Osteoblast (primary cell): ENCODE measurements at regions not wholly inside any gene's neighbourhood (a gene's known extent, or its start where the extent isn't known, plus 50 kb on each side); places are given as distances from the start of the nearest gene placed in this dataset.
A peak's percentile ranks its signal among the peaks of the same experiment; 100 is the strongest.

Source experiments
- DNase-seq: peaks from one replicate; pipeline ENCODE4 v3.0.0; 2011; ENCODE audit warnings: low spot score, mixed read lengths; ENCODE audit not compliant: insufficient read length; ENCODE audit errors: missing footprints
- H2AFZ ChIP-seq: 2 replicates; pipeline ENCODE4 v1.6.0; 2011; ENCODE audit warnings: mild to moderate bottlenecking, low read length
- H3K27ac ChIP-seq: 2 replicates; pipeline ENCODE4 v1.5.1; 2011; ENCODE audit warnings: mild to moderate bottlenecking, low read depth, low read length, moderate library complexity
- H3K27me3 ChIP-seq: 2 replicates; pipeline ENCODE4 v1.6.0; 2012; ENCODE audit warnings: mild to moderate bottlenecking, control low read depth, inconsistent platforms, low read length, moderate library complexity; ENCODE audit not compliant: insufficient read depth
- H3K36me3 ChIP-seq: 2 replicates; pipeline ENCODE4 v1.5.1; 2011; ENCODE audit warnings: mild to moderate bottlenecking, low read length, control low read depth, moderate library complexity; ENCODE audit not compliant: insufficient read depth
- H3K4me1 ChIP-seq: 2 replicates; pipeline ENCODE4 v1.5.1; 2011; ENCODE audit warnings: mild to moderate bottlenecking, low read length, control low read depth, moderate library complexity; ENCODE audit not compliant: insufficient read depth
- H3K4me2 ChIP-seq: 2 replicates; pipeline ENCODE4 v1.6.0; 2011; ENCODE audit warnings: mild to moderate bottlenecking, low read length; ENCODE audit not compliant: insufficient read depth
- H3K4me3 ChIP-seq: fragments of 200-600 bp; sonication (generic); 3 replicates; pipeline ENCODE4 v1.5.1; 2012; ENCODE audit warnings: mild to moderate bottlenecking, low read length, inconsistent platforms; ENCODE audit not compliant: insufficient read depth
- H3K79me2 ChIP-seq: 2 replicates; pipeline ENCODE4 v1.6.0; 2012; ENCODE audit warnings: mild to moderate bottlenecking, low read length, control low read depth, inconsistent platforms; ENCODE audit not compliant: insufficient read depth
- H3K9me3 ChIP-seq: 2 replicates; pipeline ENCODE4 v1.5.1; 2011; ENCODE audit warnings: low read depth, low read length, control low read depth
- H4K20me1 ChIP-seq: 2 replicates; pipeline ENCODE4 v1.6.0; 2012; ENCODE audit warnings: mild to moderate bottlenecking, low read length, control low read depth; ENCODE audit not compliant: insufficient read depth
- TF ChIP-seq, protein P1 (sequence below): IDR thresholded peaks from 2 replicates; pipeline ENCODE4 v1.5.1; 2011; ENCODE audit warnings: mild to moderate bottlenecking, low read depth, low read length, moderate library complexity; ENCODE audit errors: extremely low read depth

DNA sequence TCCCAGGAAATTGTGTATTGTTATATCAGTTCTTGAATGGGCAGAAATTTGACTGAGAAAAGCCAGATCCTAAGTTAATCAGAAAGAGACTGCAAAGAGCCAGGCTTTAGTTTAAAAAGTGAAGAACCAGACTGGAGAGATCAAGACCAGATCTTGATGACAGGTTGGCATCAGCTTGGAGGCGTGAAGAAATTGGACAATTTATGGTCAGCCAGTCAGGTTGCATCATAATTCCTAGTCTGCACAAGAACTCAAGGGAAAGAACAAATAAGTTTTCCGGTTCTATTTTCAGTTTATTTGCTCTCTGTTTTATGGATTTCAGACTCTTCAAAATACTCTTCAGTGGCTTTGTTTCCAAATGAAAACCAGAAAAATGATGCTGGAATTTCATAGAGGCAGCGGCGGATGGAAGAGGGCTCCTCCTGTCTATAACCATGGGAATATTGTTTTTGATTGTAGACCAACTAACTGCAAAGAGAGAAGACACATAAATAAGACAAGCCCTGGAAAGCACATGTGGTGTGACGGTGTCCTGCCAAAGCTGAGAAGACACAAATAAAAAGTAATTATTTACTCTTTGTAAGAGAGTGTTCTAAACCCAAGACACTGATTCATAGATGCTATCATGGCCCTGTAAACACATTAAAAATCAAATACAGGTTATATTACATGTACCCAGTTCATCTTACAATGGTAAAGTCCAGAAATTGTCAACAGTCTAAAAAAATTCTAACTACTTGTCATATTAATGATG, 91.7 kb downstream of the PCTP start:
- no peak for DNase-seq
- H3K27ac ChIP-seq = no peak overlapping the region

DNA sequence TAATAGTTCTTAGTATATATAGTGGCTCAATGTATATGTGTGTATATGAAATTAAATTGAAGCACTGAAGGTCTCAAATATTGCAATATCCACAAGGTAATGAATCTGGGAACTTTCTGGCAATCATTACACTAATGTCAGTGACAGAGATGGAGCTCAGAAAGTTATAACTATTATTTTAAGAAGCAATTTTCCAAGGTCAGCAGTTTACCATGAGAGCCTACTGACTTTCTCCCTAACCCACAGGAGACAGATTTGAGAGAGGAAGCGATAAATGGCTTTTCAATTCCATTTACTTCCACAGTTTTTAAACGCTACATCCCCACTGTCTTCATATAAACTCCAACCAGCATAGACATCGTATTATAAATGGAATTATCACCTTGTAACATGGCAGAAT, 92.9 kb downstream of the PCTP start:
- Histone ChIP-seq H3K27me3 (no peaks in the 10 kb centered on the region), H3K4me2 (no peak overlapping the region), H3K4me3 (no peak overlapping the region), H3K9me3 (no peaks in the 10 kb centered on the region), H4K20me1 (no peaks in the 10 kb centered on the region), H3K4me1 (peaks cover 6% of the 10 kb centered on the region), H3K36me3 (no peaks in the 10 kb centered on the region), H2AFZ (no peak overlapping the region), H3K27ac (no peak overlapping the region), H3K79me2 (no peaks in the 10 kb centered on the region)
- DNase-seq = no peak
- TF ChIP-seq, protein P1, sequence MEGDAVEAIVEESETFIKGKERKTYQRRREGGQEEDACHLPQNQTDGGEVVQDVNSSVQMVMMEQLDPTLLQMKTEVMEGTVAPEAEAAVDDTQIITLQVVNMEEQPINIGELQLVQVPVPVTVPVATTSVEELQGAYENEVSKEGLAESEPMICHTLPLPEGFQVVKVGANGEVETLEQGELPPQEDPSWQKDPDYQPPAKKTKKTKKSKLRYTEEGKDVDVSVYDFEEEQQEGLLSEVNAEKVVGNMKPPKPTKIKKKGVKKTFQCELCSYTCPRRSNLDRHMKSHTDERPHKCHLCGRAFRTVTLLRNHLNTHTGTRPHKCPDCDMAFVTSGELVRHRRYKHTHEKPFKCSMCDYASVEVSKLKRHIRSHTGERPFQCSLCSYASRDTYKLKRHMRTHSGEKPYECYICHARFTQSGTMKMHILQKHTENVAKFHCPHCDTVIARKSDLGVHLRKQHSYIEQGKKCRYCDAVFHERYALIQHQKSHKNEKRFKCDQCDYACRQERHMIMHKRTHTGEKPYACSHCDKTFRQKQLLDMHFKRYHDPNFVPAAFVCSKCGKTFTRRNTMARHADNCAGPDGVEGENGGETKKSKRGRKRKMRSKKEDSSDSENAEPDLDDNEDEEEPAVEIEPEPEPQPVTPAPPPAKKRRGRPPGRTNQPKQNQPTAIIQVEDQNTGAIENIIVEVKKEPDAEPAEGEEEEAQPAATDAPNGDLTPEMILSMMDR = no peak

More for the DNA sequence above, 91.7 kb downstream of the PCTP start:
- TF ChIP-seq, protein P1 = no peak
- no peak overlapping the region for H3K4me2 ChIP-seq
- no peaks in the 10 kb centered on the region for H3K36me3 ChIP-seq
- H3K27me3 ChIP-seq = no peaks in the 10 kb centered on the region
- no peak overlapping the region for H2AFZ ChIP-seq
- peaks cover 6% of the 10 kb centered on the region for H3K4me1 ChIP-seq
- no peaks in the 10 kb centered on the region for H3K79me2 ChIP-seq
- H3K4me3 ChIP-seq = no peak overlapping the region
- H4K20me1 ChIP-seq = no peaks in the 10 kb centered on the region
- H3K9me3 ChIP-seq = no peaks in the 10 kb centered on the region

DNA sequence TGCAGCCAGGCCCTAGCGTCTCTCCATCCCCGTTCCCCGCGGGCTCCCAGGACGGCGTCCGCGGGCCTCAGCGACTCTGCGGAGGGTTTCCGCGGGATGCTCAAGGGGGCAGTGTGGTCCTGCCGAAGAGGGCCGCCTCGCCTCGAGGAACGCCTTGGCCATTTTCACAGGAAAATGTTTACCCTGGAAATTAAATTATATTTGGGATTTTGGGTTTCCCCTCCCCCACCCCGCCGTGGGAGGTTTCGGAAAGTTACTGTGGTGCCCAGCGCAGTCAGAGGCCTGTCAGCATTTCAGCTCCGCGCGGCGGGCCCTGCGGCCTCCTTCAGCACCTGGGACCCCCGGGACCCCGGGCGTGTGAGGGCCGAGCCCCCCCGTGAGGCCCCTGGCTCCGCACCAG, 94.5 kb downstream of the PCTP start:
- no peaks in the 10 kb centered on the region for H3K27me3 ChIP-seq
- no peaks in the 10 kb centered on the region for H3K9me3 ChIP-seq
- peak overlapping the region; percentile 46 for H3K4me3 ChIP-seq
- H2AFZ ChIP-seq = peak overlapping the region; percentile 75
- H3K4me2 ChIP-seq = peak overlapping the region; percentile 67
- peak; percentile 94 for DNase-seq
- peaks cover 6% of the 10 kb centered on the region for H3K4me1 ChIP-seq
- H3K79me2 ChIP-seq = no peaks in the 10 kb centered on the region
- no peak overlapping the region for H3K27ac ChIP-seq
- TF ChIP-seq, protein P1 = peak; percentile 63
- no peaks in the 10 kb centered on the region for H3K36me3 ChIP-seq
- no peaks in the 10 kb centered on the region for H4K20me1 ChIP-seq

DNA sequence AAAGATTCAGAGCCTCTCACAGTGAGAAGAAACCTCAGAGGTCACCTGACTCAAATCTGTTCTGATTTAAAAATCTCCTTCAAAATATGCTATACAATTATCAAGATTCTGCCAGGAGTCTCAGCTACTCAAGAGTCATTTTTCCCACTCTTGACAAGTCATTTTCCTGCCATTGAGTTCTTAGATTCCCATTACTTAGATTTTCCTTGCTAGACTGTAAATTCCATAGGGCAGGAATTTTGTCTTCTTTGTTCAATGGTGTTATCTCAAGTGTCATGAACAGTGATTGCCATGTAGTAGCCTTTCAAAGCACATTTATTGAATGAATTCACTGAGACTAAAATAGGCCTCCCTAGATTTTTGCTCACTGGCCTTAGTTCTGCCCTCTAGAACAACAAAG, 95.9 kb downstream of the PCTP start:
- no peak overlapping the region for H3K4me3 ChIP-seq
- no peak overlapping the region for H3K4me2 ChIP-seq
- no peaks in the 10 kb centered on the region for H3K79me2 ChIP-seq
- TF ChIP-seq, protein P1 = no peak
- H3K9me3 ChIP-seq = no peaks in the 10 kb centered on the region
- no peak overlapping the region for H2AFZ ChIP-seq
- no peaks in the 10 kb centered on the region for H3K36me3 ChIP-seq
- no peaks in the 10 kb centered on the region for H3K27me3 ChIP-seq
- no peak for DNase-seq
- H4K20me1 ChIP-seq = no peaks in the 10 kb centered on the region
- no peak overlapping the region for H3K27ac ChIP-seq
- peaks cover 6% of the 10 kb centered on the region for H3K4me1 ChIP-seq
